ENCODE measurements at regions not wholly inside any gene's neighbourhood (a gene's known extent, or its start where the extent isn't known, plus 50 kb on each side); places are given as distances from the start of the nearest gene placed in this dataset.

GRCh38 chr2:10985260-10985659 lies 73.5 kb downstream of the KCNF1 start:
- FAIRE-seq = no peak
- no peak for DNase-seq (ENCODE audit: low spot score)

- no peak for DNase-seq (ENCODE audit: low spot score)
- no peak for FAIRE-seq
Observed at GRCh38 chr2:10985901-10986535, 74.3 kb downstream of the KCNF1 start.

GRCh38 chr2:10987439-10987838 lies 75.7 kb downstream of the KCNF1 start:
- DNase-seq (ENCODE audit: low spot score) = no peak
- no peak for FAIRE-seq

DNA sequence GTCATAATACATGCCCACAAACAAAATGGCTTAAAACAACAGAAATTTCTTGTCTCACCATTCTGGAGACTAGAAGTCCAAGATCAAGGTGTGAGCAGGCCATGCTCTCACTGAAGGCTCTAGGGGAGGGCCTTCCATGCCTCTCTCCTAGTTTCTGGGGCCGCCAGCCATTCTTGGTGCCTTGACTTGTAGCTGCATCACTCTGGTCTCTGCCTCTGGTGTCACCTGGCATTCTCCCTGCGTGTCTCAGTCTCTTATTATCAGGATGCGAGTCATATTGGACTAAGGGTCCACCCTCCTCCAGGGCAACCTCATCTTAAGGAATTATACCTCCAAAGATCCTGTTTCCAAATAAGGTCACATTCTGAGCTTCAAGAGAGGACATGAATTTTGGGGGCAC lies 76.1 kb downstream of the KCNF1 start:
- DNase-seq (ENCODE audit: low spot score) (no peak), FAIRE-seq (no peak)

DNA sequence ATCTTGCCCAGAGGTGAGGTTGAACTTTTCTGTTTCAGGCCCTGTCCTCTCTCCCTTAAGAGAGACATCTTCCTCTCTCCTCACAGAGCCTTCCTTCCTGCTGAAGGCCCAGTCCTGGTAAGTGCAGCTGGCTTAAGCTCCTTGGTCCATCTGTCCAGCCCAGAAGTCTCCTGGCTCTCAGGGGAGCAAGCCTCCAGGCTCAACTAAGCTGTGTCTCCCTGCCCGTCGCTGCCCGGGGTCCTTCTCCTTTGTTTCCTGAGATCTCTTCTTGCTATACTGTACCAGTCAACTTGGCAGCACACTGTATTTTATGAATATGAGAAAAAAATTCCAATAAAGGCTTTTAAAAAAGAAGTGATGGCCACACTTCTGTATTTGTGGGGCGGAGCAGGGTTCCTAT lies 77.4 kb downstream of the KCNF1 start:
- no peak for FAIRE-seq
- no peak for DNase-seq (ENCODE audit: low spot score)

DNA sequence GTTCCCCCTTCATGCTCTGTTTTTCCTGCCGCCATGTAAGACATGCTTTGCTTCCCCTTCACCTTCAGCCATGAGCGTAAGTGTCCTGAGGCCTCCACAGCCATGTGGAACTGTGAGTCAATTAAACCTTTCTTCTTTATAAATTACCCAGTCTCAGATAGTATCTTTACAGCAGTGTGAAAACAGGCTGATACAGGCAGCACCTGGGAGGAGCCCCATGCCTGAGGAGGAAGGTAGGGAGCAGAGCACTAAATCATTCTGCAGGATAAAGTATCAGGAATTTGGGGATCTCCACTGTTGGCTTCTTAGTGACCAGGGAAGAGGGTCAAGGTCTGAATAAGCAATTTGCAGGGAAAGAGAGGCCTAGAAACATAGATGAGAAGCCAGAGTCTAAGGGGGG lies 78.0 kb downstream of the KCNF1 start:
- no peak for FAIRE-seq

GRCh38 chr2:10990561-10991111 lies 78.9 kb downstream of the KCNF1 start:
- FAIRE-seq (no peak), DNase-seq (ENCODE audit: low spot score) (no peak)

More for the DNA sequence above, 78.0 kb downstream of the KCNF1 start:
- DNase-seq (ENCODE audit: low spot score) = no peak

GRCh38 chr2:10992023-10992791 lies 80.5 kb downstream of the KCNF1 start:
- DNase-seq (ENCODE audit: low spot score) = no peak
- FAIRE-seq = no peak

DNA sequence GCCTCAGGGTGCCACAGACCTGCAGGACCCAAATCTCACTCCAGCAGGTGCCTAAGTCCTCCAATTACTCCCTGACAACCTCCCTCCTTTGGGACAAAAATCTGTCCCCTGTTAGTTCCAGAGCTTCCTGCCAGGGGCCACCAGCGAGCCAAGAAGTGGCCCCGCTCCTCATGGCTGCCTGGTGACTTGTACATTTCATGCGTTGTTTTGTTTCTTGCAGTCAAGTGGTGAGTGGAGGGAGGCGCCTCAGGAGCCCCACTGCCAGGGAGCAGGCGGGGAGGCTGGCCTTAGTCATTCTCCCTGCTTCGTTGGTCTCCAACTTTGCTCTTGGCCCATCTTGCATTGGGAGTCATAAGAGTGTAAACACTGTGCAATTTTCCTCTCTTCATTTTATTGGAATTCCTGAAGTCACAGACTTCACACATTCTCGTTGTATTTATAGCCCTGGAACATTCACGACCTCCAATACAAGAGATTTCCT lies 81.3 kb downstream of the KCNF1 start:
- no peak for FAIRE-seq
- DNase-seq (ENCODE audit: low spot score) = peak; percentile 4

- FAIRE-seq (no peak), DNase-seq (ENCODE audit: low spot score) (no peak)
Observed at GRCh38 chr2:10995366-10995970, 83.7 kb downstream of the KCNF1 start.

DNA sequence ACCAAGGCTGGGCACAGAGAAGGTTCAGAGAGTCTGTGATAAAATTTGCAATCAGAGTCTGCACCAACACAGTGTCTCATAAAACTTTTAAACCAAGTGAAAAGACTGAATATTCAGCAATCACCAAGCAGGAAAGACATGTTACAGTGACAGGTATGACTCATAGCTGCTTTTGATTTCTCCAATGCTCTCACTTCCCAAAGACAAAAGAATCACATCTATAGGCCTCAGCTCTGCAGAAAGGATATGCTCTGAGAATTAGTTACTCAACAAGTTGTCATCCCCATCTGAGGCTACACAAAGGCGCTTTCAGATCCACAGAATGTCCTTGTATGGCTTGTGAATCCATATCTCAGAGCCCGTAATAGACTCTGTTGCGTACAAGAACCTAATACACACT lies 92.5 kb downstream of the KCNF1 start:
- DNase-seq (ENCODE audit: low spot score) (peak; percentile 9), FAIRE-seq (no peak)

GRCh38 chr2:11005032-11005431 lies 93.3 kb downstream of the KCNF1 start:
- no peak for DNase-seq (ENCODE audit: low spot score)

DNA sequence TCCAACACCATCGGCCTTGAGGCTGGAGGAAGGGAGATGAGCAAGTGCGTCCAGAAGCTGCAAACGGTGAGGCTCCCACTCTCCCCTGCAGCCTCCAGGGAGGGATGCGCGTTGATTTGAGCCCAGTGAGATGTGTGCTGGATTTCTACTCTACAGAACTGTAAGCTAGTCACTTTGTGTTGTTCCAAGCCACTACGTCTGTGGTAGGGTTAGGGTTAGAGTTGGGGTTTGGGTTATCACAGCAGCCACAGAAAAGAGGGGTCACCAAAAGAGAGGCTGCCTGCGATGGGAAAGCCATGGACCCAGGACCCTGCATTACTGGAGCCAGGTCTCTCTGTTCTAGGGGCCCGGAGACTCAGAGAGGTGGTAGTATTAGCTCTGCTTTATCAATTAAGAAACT lies 94.5 kb downstream of the KCNF1 start:
- FAIRE-seq = no peak
- DNase-seq (ENCODE audit: low spot score) = no peak

More at GRCh38 chr2:11005032-11005431, 93.3 kb downstream of the KCNF1 start:
- FAIRE-seq = no peak

- DNase-seq (ENCODE audit: low spot score) (no peak), FAIRE-seq (no peak)
Observed at GRCh38 chr2:11007331-11008264, 95.9 kb downstream of the KCNF1 start.

GRCh38 chr2:11008773-11009172 lies 97.0 kb downstream of the KCNF1 start:
- DNase-seq (ENCODE audit: low spot score) = no peak
- FAIRE-seq = no peak

GRCh38 chr2:11009176-11009575 lies 97.4 kb downstream of the KCNF1 start:
- FAIRE-seq (peak; percentile 32), DNase-seq (ENCODE audit: low spot score) (no peak)

DNA sequence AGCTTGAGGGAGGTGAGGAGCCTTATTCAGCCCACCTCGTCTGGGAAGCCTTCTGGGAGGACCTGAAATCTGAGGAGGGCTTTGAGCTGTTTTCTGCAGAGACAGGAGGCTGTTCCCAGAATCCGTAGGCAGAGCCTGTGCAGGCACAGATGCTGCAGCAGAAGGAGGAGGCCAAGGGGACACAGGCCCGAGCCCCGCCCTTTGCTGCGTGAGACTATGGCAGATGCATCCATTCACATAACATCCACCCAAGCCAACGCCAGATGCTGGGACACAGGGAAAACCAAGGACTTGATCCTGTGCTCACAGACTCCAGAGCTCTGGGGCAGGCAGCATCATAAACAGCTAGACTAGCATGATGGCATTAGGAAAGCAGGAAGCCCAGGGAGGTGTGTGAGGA lies 98.2 kb downstream of the KCNF1 start:
- DNase-seq (ENCODE audit: low spot score) (no peak), FAIRE-seq (no peak)

DNA sequence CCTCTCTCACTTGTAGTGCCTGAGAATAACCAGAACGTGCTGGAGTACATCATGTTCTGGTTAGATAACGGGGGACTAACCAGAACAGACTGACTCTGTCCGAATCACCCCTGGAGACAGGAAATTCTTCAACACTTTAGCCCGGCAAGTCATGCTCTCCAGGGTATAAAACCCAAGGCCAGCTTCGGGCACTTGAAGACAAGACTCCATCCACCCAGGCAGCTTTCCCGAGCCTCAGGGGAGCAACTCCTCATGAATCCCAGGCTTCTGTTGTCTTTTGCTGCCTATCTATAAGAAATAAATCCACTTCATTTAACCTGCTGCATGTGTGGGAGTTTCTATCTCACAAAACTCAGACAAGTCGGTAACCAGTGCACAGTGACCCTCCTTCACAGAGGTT lies 99.6 kb downstream of the KCNF1 start:
- no peak for FAIRE-seq
- no peak for DNase-seq (ENCODE audit: low spot score)

- FAIRE-seq = no peak
- no peak for DNase-seq (ENCODE audit: low spot score)
Observed at GRCh38 chr2:11012131-11012693, 100.5 kb downstream of the KCNF1 start.

DNA sequence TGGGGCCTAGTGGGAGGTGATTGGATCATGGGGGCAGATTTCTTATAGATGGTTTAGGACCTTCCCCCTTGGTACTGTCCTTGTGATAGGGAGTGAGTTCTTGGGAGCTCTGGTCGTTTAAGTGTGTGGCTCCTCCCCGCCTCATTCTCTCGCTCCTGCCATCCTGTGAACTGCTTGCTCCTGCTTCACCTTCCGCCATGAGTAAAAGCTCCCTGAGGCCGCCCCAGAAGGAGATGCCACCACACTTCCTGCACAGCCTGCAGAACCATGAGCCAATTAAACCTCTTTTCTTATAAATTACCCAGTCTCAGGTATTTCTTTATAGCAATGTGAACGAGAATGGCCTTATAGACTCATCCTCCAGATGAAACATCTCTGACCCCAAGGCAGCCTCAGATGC lies 101.5 kb downstream of the KCNF1 start:
- no peak for DNase-seq (ENCODE audit: low spot score)
- FAIRE-seq = no peak

- DNase-seq (ENCODE audit: low spot score) = no peak
- FAIRE-seq = no peak
Observed at GRCh38 chr2:11014026-11014425, 102.3 kb downstream of the KCNF1 start.

All from RCC 7860 (cell line).